ENCODE measurements at regions not wholly inside any gene's neighbourhood (a gene's known extent, or its start where the extent isn't known, plus 50 kb on each side); places are given as distances from the start of the nearest gene placed in this dataset.

DNA sequence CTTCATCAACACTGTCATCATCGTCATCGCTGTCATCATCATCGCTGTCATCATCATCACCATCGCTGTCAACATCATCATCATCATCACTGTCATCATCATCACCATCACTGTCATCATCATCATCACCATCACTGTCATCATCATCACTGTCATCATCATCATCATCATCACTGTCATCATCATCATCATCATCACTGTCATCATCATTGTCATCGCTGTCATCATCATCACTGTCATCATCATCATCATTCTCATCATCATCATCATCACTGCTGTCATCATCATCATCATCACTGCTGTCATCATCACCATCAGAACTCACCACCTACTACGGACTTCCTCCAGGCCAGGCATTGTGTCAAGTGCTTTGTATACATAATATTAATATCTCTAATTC, 160.6 kb downstream of the AIPL1 start:
- TF ChIP-seq, protein P1, sequence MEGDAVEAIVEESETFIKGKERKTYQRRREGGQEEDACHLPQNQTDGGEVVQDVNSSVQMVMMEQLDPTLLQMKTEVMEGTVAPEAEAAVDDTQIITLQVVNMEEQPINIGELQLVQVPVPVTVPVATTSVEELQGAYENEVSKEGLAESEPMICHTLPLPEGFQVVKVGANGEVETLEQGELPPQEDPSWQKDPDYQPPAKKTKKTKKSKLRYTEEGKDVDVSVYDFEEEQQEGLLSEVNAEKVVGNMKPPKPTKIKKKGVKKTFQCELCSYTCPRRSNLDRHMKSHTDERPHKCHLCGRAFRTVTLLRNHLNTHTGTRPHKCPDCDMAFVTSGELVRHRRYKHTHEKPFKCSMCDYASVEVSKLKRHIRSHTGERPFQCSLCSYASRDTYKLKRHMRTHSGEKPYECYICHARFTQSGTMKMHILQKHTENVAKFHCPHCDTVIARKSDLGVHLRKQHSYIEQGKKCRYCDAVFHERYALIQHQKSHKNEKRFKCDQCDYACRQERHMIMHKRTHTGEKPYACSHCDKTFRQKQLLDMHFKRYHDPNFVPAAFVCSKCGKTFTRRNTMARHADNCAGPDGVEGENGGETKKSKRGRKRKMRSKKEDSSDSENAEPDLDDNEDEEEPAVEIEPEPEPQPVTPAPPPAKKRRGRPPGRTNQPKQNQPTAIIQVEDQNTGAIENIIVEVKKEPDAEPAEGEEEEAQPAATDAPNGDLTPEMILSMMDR (conservative IDR thresholded peaks at IDR 0.05) = no peak
- no peak for TF ChIP-seq ZFX (IDR thresholded peaks at IDR 0.05)

Data from C4-2B (cell line).